Prostate gland (tissue), 2 donors: ENCODE measurements at regions not wholly inside any gene's neighbourhood (a gene's known extent, or its start where the extent isn't known, plus 50 kb on each side); places are given as distances from the start of the nearest gene placed in this dataset.

Experiments used
- POLR2AphosphoS5 ChIP-seq: sonication (generic); formaldehyde crosslinking; IDR thresholded peaks from one replicate; pipeline ENCODE4 v1.6.1; 2017; ENCODE audit warnings: antibody characterized with exemption
- TF ChIP-seq, protein P1 (sequence below), 4 experiments: fragments of 200-600 bp in 2 of 4; fragments of 450-650 bp in 2 of 4; sonication (generic) in 2 of 4; IDR thresholded peaks; 1 replicate in 3 of 4; 2 replicates in 1 of 4; pipeline ENCODE4 v1.5.1; 2016 to 2019; ENCODE audit warnings: antibody characterized with exemption in 4 of 4, mild to moderate bottlenecking in 2 of 4, moderate library complexity in 2 of 4

DNA sequence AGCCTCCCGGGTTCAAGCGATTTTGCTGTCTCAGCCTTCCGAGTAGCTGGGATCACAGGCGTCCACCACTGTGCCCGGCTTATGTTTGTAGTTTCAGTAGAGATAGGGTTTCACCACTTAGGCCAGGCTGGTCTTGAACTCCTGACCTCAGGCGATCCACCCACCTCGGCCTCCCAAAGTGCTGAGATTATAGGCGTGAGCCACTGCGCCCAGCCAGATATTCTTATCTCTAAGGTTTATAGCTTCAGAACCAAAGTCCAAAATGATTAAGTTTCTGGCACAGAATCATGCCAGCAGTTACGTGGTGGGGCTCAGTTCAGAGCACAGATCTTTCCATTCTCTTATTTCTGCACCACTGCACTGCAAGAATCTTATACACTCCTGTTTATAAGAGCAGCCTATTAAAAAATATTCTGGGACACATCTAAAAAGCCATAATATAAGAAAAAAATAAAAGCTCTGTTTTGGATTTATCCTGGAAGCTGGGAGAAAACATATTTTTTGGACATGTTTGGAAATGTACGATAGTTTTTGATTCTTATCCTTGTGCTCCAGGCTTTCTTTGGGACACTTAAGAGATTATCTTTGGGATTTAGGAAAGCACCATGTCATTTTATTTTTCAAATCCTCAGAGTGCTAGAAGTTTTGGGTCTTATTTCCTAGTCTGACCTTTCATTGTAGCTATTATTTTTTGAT is 129.6 kb downstream of the LMNTD1 start:
- TF ChIP-seq, protein P1, sequence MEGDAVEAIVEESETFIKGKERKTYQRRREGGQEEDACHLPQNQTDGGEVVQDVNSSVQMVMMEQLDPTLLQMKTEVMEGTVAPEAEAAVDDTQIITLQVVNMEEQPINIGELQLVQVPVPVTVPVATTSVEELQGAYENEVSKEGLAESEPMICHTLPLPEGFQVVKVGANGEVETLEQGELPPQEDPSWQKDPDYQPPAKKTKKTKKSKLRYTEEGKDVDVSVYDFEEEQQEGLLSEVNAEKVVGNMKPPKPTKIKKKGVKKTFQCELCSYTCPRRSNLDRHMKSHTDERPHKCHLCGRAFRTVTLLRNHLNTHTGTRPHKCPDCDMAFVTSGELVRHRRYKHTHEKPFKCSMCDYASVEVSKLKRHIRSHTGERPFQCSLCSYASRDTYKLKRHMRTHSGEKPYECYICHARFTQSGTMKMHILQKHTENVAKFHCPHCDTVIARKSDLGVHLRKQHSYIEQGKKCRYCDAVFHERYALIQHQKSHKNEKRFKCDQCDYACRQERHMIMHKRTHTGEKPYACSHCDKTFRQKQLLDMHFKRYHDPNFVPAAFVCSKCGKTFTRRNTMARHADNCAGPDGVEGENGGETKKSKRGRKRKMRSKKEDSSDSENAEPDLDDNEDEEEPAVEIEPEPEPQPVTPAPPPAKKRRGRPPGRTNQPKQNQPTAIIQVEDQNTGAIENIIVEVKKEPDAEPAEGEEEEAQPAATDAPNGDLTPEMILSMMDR (IDR thresholded peaks at IDR 0.05): no peak
- no peak for TF ChIP-seq POLR2AphosphoS5
